Suprapubic skin (tissue), 4 donors: ENCODE measurements at regions not wholly inside any gene's neighbourhood (a gene's known extent, or its start where the extent isn't known, plus 50 kb on each side); places are given as distances from the start of the nearest gene placed in this dataset.

Source experiments
- DNase-seq, 2 donors: peaks; one replicate each; pipeline ENCODE4 v3.0.0-alpha.2; 2019; ENCODE audit warnings: low spot score in 2 of 2
- H3K27ac ChIP-seq: fragments of 200-600 bp; sonication (generic); one replicate; pipeline ENCODE4 v1.5.1; 2019
- H3K27me3 ChIP-seq: fragments of 200-600 bp; sonication (generic); one replicate; pipeline ENCODE4 v1.5.1; 2019
- H3K36me3 ChIP-seq: fragments of 200-600 bp; sonication (generic); one replicate; pipeline ENCODE4 v1.5.1; 2019
- H3K4me1 ChIP-seq: fragments of 200-600 bp; sonication (generic); one replicate; pipeline ENCODE4 v1.5.1; 2019
- H3K4me3 ChIP-seq: fragments of 200-600 bp; sonication (generic); one replicate; pipeline ENCODE4 v1.5.1; 2019; ENCODE audit warnings: mild to moderate bottlenecking
- H3K9me3 ChIP-seq: fragments of 200-600 bp; sonication (generic); one replicate; pipeline ENCODE4 v1.5.1; 2019
- CTCF ChIP-seq, 2 donors: fragments of 200-600 bp in 1 of 2; fragments of 450-650 bp in 1 of 2; sonication (generic) in 1 of 2; IDR thresholded peaks; one replicate each; pipeline ENCODE4 v1.5.1; 2016 to 2019; ENCODE audit warnings: antibody characterized with exemption in 2 of 2, mild to moderate bottlenecking in 1 of 2, moderate library complexity in 1 of 2
- EP300 ChIP-seq: sonication (generic); formaldehyde crosslinking; IDR thresholded peaks from one replicate; pipeline ENCODE4 v1.6.1; 2017; ENCODE audit warnings: antibody characterized with exemption
- POLR2A ChIP-seq, 2 donors: fragments of 450-650 bp; IDR thresholded peaks; one replicate each; pipeline ENCODE4 v1.6.1; 2017; ENCODE audit warnings: antibody characterized with exemption in 2 of 2, mild to moderate bottlenecking in 2 of 2, moderate library complexity in 2 of 2
- POLR2AphosphoS5 ChIP-seq, 3 donors: sonication (generic); formaldehyde crosslinking; IDR thresholded peaks; one replicate each; pipeline ENCODE4 v1.6.1; 2017; ENCODE audit warnings: antibody characterized with exemption in 3 of 3
- WGBS: methylation state at CpG from one replicate; pipeline ENCODE4 v1.1.5; 2018; 5-methylcytosine and 5-hydroxymethylcytosine counted together

GRCh38 chr18:1952486-1952885 is 618.8 kb downstream of the METTL4 start:
- Histone ChIP-seq H3K36me3 (no peaks in the 10 kb centered on the region), H3K27me3 (no peaks in the 10 kb centered on the region), H3K4me1 (no peaks in the 10 kb centered on the region), H3K4me3 (no peak overlapping the region), H3K27ac (no peak overlapping the region), H3K9me3 (peaks cover 6% of the 10 kb centered on the region)
- TF ChIP-seq EP300 (no peak), POLR2AphosphoS5 (IDR thresholded peaks at IDR 0.05) (no peak)
- no peak for DNase-seq
- 72% methylated on average over 5 of the region's 5 CpGs for WGBS

- 92% methylated on average over 11 of the region's 20 CpGs for WGBS
- H3K4me1 ChIP-seq = no peaks in the 10 kb centered on the region
- H3K27ac ChIP-seq = no peak overlapping the region
- no peaks in the 10 kb centered on the region for H3K36me3 ChIP-seq
- no peak for DNase-seq
- H3K4me3 ChIP-seq = no peak overlapping the region
- H3K27me3 ChIP-seq = no peaks in the 10 kb centered on the region
- TF ChIP-seq EP300 (no peak), POLR2A (IDR thresholded peaks at IDR 0.05) (no peak), POLR2AphosphoS5 (IDR thresholded peaks at IDR 0.05) (no peak), CTCF (IDR thresholded peaks at IDR 0.05) (no peak)
- peaks cover 6% of the 10 kb centered on the region for H3K9me3 ChIP-seq
Observed at GRCh38 chr18:1954583-1955312, 616.6 kb downstream of the METTL4 start.

GRCh38 chr18:1958798-1959197 is 612.5 kb downstream of the METTL4 start:
- DNase-seq = no peak
- Histone ChIP-seq H3K27me3 (no peaks in the 10 kb centered on the region), H3K36me3 (no peaks in the 10 kb centered on the region), H3K4me1 (no peaks in the 10 kb centered on the region), H3K27ac (no peak overlapping the region), H3K4me3 (no peak overlapping the region), H3K9me3 (peaks cover 4% of the 10 kb centered on the region)
- WGBS = 41% methylated on average over 1 of the region's 1 CpG
- TF ChIP-seq POLR2A (IDR thresholded peaks at IDR 0.05) = no peak

- Histone ChIP-seq H3K27ac (no peak overlapping the region), H3K4me1 (no peaks in the 10 kb centered on the region), H3K27me3 (no peaks in the 10 kb centered on the region), H3K36me3 (no peaks in the 10 kb centered on the region), H3K4me3 (no peak overlapping the region), H3K9me3 (no peaks in the 10 kb centered on the region)
- DNase-seq = no peak
- no peak for TF ChIP-seq CTCF (IDR thresholded peaks at IDR 0.05)
- TF ChIP-seq POLR2AphosphoS5 (IDR thresholded peaks at IDR 0.05) = no peak
- no peak for TF ChIP-seq EP300
- TF ChIP-seq POLR2A (IDR thresholded peaks at IDR 0.05) = no peak
- 68% methylated on average over 2 of the region's 2 CpGs for WGBS
Observed at GRCh38 chr18:1965016-1965415, 606.3 kb downstream of the METTL4 start.

- 24% methylated on average over 2 of the region's 2 CpGs for WGBS
- no peak for DNase-seq
- no peaks in the 10 kb centered on the region for H3K36me3 ChIP-seq
- H3K9me3 ChIP-seq = no peaks in the 10 kb centered on the region
- H3K4me3 ChIP-seq = no peak overlapping the region
- H3K27me3 ChIP-seq = no peaks in the 10 kb centered on the region
- no peak overlapping the region for H3K27ac ChIP-seq
- TF ChIP-seq POLR2A (IDR thresholded peaks at IDR 0.05) = no peak
- no peak for TF ChIP-seq POLR2AphosphoS5 (IDR thresholded peaks at IDR 0.05)
- no peak for TF ChIP-seq EP300
- no peak for TF ChIP-seq CTCF (IDR thresholded peaks at IDR 0.05)
- H3K4me1 ChIP-seq = no peaks in the 10 kb centered on the region
Observed at GRCh38 chr18:1965541-1965940, 605.8 kb downstream of the METTL4 start.

GRCh38 chr18:1968801-1969498 is 602.4 kb downstream of the METTL4 start:
- H3K27ac ChIP-seq = no peak overlapping the region
- 89% methylated on average over 4 of the region's 4 CpGs for WGBS
- no peaks in the 10 kb centered on the region for H3K4me1 ChIP-seq
- DNase-seq = no peak
- no peaks in the 10 kb centered on the region for H3K9me3 ChIP-seq
- H3K27me3 ChIP-seq = no peaks in the 10 kb centered on the region
- H3K4me3 ChIP-seq = no peak overlapping the region
- H3K36me3 ChIP-seq = no peaks in the 10 kb centered on the region
- TF ChIP-seq EP300 = no peak
- no peak for TF ChIP-seq CTCF (IDR thresholded peaks at IDR 0.05)
- no peak for TF ChIP-seq POLR2AphosphoS5 (IDR thresholded peaks at IDR 0.05)
